Kidney (tissue), 13 donors: ENCODE measurements at regions not wholly inside any gene's neighbourhood (a gene's known extent, or its start where the extent isn't known, plus 50 kb on each side); places are given as distances from the start of the nearest gene placed in this dataset.

Source experiments
- DNase-seq, 5 donors: peaks; one replicate each; pipeline ENCODE4 v3.0.0-alpha.2; 2013 to 2020
- FAIRE-seq: peaks from 2 replicates; lab custom pipeline; 2012; peaks lifted over from hg19 to GRCh38; lab: Jason Lieb, UNC
- H3K27ac ChIP-seq, 2 donors: one replicate each; pipeline ENCODE4 v1.7.0; 2013; ENCODE audit warnings: low read depth in 2 of 2, low read length in 2 of 2, inconsistent platforms in 1 of 2
- H3K27me3 ChIP-seq: one replicate; pipeline ENCODE4 v1.7.1; 2013; ENCODE audit warnings: low read length, inconsistent platforms; ENCODE audit not compliant: control insufficient read depth, insufficient read depth
- H3K36me3 ChIP-seq, 3 donors: one replicate each; pipeline versions ENCODE4 v1.7.0 to v1.7.1; 2013; ENCODE audit warnings: low read length in 3 of 3, control low read depth in 1 of 3, inconsistent platforms in 1 of 3; ENCODE audit not compliant: insufficient read depth in 3 of 3, control insufficient read depth in 2 of 3
- H3K4me1 ChIP-seq, 3 donors: one replicate each; pipeline versions ENCODE4 v1.7.0 to v1.7.1; 2013; ENCODE audit warnings: low read length in 3 of 3, inconsistent platforms in 1 of 3, low read depth in 1 of 3; ENCODE audit not compliant: control insufficient read depth in 2 of 3, insufficient read depth in 2 of 3
- H3K4me3 ChIP-seq, 3 donors: one replicate each; pipeline versions ENCODE4 v1.7.0 to v1.8.1; 2013; ENCODE audit warnings: low read length in 3 of 3, control low read depth in 1 of 3, inconsistent platforms in 1 of 3
- H3K9ac ChIP-seq, 3 donors: one replicate each; pipeline versions ENCODE4 v1.7.0 to v1.7.1; 2013; ENCODE audit warnings: low read length in 3 of 3, control low read depth in 1 of 3, inconsistent platforms in 1 of 3
- H3K9me3 ChIP-seq, 3 donors: one replicate each; pipeline versions ENCODE4 v1.7.0 to v1.7.1; 2013; ENCODE audit warnings: low read length in 3 of 3, control low read depth in 1 of 3, inconsistent platforms in 1 of 3; ENCODE audit not compliant: control insufficient read depth in 2 of 3, insufficient read depth in 1 of 3
- CTCF ChIP-seq: IDR thresholded peaks from 3 replicates; pipeline ENCODE4 v1.5.1; 2012; ENCODE audit warnings: mild to moderate bottlenecking, moderate library complexity, borderline replicate concordance; ENCODE audit not compliant: insufficient read depth; ENCODE audit errors: extremely low read depth
- intact Hi-C: fragments of 100-400 bp; cut with DNase I; formaldehyde crosslinking; loops from one replicate; pipeline ENCODE4 v1.11.1; 2022
- donor health status: control.
- donor health status: control.
- donor health status: control.
- donor health status: control.
- donor health status: control.
- donor health status: DM: yes; HTN: yes; CAD: no.
- donor health status: Normal renal cell carcinoma (clear cell type).

- H3K36me3 ChIP-seq, result no peaks in the 10 kb centered on the region
- H3K9ac ChIP-seq, result no peak overlapping the region
- H3K4me1 ChIP-seq, result no peaks in the 10 kb centered on the region
- intact Hi-C loops, result no loop called here
- no peak for DNase-seq
- no peak for TF ChIP-seq CTCF
- no peak for FAIRE-seq
- H3K27me3 ChIP-seq, result no peaks in the 10 kb centered on the region
- no peaks in the 10 kb centered on the region for H3K9me3 ChIP-seq
- no peak overlapping the region for H3K4me3 ChIP-seq
- no peak overlapping the region for H3K27ac ChIP-seq
Measured at GRCh38 chr12:115492553-115492952, 784.9 kb downstream of the MED13L start.

DNA sequence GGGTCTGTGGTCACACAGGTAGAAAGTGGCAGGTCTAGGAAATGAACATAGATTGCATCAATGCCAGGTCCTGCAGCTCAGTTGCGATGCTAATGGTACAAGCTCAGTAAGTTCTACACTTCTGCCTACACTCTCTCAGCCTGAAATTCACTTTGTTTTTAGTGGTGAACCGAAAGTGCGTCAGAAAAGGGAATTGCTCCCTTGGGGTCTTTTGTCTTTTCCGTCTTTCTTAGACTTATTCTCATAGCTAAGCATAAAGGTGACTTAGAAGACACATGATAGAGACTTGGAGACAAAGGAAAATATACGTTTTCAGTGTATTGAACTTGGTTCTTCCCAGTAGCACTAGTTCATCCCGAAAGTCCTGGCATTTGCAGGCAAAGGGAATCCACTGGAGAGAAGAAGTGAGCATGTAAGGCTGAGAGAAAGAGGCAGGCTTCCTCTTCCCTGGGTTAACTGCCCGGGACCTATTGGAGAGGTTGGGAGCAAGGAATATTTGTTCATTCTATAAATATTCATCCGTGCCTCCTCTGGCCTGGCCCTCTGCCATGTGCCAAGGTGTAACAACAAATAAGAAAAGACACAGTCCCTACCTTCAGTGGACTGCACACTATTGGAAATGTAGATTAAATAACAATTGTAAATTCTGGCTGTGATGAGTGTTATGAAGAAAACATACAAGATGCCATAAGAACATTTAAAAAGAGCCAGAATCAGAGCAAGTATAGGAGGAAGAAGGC is 785.8 kb downstream of the MED13L start:
- no peak for FAIRE-seq
- Histone ChIP-seq H3K4me1 (no peaks in the 10 kb centered on the region), H3K9ac (no peak overlapping the region), H3K27me3 (no peaks in the 10 kb centered on the region), H3K9me3 (no peaks in the 10 kb centered on the region), H3K4me3 (no peak overlapping the region), H3K36me3 (no peaks in the 10 kb centered on the region), H3K27ac (no peak overlapping the region)
- no peak for DNase-seq
- TF ChIP-seq CTCF, result no peak
- intact Hi-C loops, result no loop called here

GRCh38 chr12:115489253-115489652 is 788.2 kb downstream of the MED13L start:
- FAIRE-seq (no peak), DNase-seq (no peak)
- H3K9ac ChIP-seq, result no peak overlapping the region
- intact Hi-C loops, result no loop called here
- no peaks in the 10 kb centered on the region for H3K27me3 ChIP-seq
- H3K9me3 ChIP-seq, result peaks cover 0 to 7% (median 0%) of the 10 kb centered on the region in 3 donors
- H3K4me3 ChIP-seq, result no peak overlapping the region
- no peak for TF ChIP-seq CTCF
- no peak overlapping the region for H3K27ac ChIP-seq
- H3K36me3 ChIP-seq, result no peaks in the 10 kb centered on the region
- H3K4me1 ChIP-seq, result no peaks in the 10 kb centered on the region
